Hypothalamus (tissue), 51 donors: ENCODE measurements at regions not wholly inside any gene's neighbourhood (a gene's known extent, or its start where the extent isn't known, plus 50 kb on each side); places are given as distances from the start of the nearest gene placed in this dataset.

Source experiments
- DNase-seq, 51 donors: peaks; one replicate each; lab custom pipeline; 2025; lab: John Stamatoyannopoulos, UW

GRCh38 chr2:239883326-239884050 is 141.7 kb downstream of the NDUFA10 start:
- no peak for DNase-seq

DNA sequence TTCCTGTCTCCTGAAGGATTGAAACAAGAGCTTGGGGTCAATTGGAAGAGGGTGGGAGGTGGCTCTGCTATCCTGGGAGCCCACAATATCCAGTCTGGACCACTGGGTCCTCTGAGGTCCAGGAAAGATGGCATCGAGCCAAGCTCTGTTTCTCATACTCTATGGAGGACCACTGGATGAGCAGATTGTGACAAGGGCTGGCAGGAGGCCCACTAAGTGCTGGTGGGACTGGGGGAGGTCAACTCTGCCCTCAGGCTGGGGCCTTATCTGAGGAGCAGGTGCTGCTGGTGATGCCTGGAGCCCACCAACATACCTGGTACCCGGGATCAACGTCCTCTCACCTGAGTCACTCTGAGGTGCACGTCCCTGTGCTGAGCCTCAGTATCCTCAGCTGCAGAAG is 142.4 kb downstream of the NDUFA10 start:
- no peak for DNase-seq

DNA sequence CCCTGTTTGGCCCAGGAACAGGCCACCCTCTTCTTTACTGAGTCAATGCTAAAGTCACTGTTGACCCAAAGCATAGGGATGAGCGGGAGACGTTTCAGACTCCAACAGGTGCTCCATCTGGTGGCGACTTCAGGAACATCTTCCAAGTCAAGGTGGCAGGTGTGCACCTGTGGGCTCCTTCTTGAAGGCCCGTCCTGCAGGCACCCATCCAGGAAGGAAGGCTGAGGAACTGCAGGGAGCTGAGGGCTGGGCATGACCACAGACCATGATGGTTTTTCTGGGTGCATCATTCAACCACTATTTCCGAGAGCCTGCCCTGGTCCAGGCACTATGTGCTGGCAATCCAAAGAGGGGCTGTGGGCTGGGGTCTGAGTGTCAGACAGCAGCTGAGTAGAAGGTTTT is 142.8 kb downstream of the NDUFA10 start:
- DNase-seq = peak in 20 of 51 donors; percentile 1 to 43 (median 24)

DNA sequence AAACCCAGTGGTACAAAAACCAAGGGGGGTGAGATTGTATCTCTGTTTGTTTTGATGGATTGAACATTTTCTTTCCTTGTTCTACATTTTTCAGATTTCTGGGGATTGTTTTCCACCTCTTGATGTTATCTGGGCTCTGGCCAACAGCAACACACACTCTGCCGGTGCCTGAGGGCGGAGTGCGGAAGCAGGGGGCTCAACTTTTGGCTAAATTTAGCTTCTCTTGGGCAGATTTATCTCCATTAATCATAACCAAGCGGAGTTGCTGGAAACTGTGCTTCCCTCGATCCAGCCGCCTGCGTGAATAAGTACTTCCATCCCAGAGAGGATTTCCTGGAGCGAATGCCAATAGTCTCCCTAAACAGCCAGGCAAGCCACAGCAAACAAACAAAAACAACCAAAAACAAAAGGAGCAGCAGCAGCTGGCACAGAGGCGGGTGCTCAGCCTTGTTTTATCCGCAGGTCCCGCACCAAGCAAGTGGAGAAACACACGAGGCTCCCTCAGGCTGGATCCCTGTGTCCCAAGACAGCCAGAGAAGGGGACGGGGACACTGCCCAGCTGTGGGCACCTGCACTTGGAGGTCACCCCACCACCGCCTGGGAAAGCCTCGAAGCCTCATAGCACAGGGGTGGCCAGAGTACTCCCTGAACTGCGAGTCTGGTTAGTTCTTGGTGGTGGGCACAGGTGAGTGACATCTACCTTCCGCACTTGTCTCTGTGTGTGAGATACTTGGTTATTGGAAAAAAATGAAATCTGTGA is 143.4 kb downstream of the NDUFA10 start:
- DNase-seq = no peak

DNA sequence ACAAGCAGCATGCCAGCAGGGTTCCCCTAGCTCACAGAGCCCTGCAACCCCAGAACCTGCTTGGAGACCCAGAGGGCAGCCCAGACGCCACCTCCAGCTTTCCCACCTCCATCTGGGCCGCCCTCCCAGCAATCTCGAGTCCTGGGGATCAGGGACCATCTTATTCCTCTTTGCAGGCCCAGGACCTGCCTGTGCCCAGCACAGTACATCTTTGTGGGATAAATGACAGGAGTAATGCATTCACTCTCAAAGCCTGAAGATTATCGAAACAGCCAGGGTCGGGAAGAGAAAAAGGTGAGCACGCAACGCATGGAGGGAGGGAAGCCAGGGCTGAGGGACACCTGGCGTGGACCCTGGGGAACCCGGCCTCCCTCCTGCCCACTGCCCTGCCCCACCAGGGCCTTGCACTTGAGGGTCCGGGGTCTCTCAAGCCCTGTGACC is 144.1 kb downstream of the NDUFA10 start:
- no peak for DNase-seq

GRCh38 chr2:239880396-239880795 is 144.7 kb downstream of the NDUFA10 start:
- DNase-seq = no peak

DNA sequence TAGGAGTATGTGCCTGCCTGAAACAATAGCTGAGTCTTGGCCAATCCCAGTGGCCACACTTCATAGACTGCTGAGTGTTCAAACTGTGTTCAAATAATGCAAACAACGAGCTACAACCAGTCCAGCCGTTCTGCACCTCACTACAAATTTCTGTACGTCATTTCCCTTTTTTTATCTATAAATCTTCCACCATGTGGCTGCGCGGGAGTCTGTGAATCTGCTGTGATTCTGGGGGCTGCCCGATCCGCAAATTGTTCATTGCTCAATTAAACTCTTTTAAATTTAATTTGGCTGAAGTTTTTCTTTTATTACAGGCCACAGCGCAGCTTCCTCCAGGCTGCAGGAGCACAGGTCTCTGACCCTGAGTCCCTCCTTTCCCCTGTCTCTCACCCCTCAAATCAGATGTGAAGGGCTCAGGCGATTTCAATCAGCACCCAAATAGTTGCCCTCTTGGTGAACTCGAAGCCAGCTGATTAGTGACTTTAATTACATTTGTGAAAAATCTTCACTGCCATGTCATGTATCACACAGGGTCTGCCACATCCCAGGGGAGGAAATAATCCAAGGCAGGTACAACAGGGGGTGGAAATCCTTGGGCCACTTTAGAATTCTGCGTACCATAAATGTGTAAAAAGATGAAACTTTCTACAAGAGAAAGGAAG is 145.6 kb downstream of the NDUFA10 start:
- no peak for DNase-seq

DNA sequence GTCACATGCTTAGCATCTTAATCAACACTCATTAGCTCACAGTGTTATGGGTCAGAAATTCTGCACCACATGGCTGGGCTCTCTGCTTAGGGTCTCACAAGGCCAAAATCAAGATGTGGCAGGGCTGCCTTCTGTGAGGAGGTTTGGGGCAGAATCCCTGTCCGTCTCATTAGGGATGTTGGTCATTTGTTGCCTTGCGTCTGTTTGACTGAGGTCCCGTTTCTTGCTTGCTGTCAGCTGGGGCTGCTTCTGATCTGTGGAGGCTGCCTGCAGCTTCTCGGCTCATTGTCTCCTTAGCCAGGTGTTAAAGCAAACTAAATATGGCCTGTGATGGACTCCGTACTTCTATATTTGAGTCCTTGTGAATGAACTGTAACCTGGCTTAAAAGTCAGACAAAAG is 146.5 kb downstream of the NDUFA10 start:
- no peak for DNase-seq

DNA sequence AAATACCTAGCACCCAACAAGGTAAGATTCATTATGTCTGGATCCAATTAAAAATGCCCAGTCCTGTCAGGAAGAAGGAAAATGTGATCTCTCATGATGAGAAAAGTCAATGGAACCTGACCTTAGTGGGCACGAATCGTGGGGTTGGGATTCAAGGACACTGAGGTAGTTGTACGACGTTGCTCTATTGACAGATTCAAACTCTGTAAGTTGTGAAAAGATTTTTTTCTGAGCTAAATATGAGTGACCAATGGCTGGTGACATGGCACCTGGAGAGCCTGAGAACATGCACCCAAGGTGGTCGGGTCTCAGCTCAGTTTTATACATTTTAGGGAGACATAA is 148.2 kb downstream of the NDUFA10 start:
- DNase-seq = no peak

DNA sequence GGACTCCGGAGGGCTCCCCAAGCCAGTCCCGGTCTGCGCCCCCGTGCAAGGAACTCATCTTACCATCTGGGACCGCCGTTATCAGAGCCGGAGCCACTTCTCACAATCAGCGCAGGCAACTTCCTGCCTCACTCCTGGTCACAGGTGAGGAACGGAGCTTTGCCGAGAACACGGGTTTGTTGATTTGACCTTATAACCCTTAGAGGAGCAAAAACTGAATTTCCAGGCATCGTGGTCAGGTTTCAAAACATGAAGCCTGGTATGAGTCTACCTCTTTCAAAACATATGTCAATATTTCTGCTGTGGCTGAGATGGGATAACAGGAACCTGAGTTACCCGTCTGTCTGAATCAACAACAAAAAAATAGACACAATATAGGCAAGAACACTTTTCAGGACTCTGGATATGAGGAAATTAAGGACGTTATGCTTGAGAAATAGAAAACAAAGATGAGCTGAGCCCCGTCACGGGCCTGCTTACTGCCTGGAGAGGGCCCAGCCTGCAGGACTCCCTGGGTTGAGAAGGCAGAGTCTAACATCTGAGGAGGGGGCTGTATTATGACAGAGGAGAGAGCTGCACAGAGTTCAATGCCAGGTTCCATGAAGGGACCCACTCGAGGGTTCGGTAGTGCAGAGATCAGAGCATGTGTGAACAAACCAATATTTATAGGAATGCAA is 148.7 kb downstream of the NDUFA10 start:
- no peak for DNase-seq

DNA sequence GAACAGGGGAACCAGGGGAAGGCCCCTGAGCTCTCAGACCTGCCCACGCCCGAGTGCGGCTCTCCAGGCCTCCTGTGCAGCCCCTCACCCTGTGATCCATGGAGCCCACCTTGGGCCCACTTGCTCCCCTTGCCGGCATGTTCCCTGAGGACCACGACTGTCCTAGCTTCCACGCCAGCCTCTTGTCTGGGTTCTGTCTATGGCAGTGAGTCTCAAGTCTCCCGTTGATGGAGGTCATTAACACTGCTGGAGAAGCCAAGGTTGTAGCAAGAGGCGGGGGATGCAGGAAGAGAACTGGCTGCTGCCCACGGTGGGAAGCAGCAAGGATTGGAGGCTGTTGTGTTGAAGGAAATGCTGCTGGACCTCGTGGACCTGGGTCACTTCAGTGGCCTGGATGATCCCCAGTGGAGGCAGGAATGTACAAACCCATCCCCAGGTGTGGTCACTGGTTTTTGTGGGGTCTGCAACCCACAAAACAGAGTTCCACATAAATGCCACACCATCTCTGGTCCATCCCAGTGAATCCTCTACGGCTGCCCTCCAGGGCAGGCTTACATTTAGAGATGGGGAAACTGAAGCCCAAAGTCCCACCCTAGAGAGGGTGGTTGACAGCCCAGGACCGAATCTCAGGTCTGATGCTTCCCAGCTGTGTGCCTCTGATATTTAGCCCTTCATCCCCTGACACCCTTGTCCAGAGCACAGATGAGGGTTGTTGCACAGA is 150.3 kb downstream of the NDUFA10 start:
- no peak for DNase-seq

- DNase-seq = no peak
Measured at GRCh38 chr2:239873656-239874635, 151.2 kb downstream of the NDUFA10 start.

DNA sequence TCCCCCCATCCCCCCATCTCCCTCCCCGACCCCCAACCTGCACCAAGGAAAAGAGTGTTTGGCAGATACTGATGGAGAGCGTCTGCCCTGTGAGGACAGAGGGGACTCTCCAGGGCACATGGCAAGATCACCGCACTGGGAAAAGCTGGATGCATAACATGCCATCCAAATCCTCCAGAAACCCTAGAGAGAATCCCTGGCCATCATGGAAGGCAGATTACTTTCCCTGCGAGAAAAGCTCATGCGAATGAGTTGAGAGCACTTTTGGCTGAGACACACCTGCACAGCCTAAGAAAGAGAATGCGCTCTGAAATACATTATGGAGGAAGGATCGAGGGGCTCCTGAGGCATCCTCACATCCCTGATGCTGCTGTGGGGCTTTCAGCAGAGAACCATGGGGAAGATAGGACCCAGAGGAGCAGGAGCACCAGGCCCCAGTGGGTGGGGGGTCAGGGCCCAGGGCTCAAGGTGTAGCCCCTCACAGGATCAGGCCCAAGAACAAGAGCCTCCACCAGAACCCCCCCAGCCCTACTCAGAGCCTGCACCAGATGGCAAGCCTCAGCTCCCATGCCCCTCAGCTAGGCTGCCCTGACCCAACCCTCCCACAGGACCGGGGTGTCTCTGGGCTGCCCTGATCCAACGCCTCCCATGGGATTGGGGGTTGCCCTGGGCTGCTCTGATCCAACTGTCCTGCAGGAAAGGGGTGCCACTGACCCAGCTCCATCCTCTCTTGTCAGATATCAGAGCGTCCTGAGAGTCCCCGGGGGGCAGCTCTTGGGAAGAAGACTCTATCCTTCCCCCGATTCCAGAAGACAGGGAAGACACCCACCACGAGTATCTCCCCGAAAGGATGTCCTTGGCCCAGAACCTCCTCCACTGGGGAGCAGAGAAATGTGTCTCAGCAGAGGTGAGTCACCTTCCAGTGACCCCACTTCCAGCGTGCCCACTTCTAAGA is 153.4 kb downstream of the NDUFA10 start:
- DNase-seq = no peak

- DNase-seq = no peak
Measured at GRCh38 chr2:239870863-239871262, 154.3 kb downstream of the NDUFA10 start.

DNA sequence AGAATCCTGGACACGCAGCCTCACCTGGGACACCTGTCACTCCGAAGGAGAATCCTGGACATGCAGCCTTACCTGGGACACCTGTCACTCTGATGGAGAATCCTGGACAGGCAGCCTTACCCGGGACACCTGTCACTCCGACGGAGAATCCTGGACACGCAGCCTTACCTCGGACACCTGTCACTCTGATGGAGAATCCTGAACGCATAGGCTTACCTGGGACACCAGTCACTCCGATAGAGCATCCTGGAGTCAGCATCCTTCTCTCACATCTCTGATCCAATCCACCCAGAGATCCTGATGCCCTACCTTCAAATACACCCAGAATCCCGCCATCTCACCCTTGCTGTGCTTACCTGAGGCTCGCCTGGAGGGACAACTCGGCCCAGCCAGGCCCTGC is 154.9 kb downstream of the NDUFA10 start:
- no peak for DNase-seq

GRCh38 chr2:239869272-239870155 is 155.6 kb downstream of the NDUFA10 start:
- no peak for DNase-seq

GRCh38 chr2:239868556-239869181 is 156.5 kb downstream of the NDUFA10 start:
- no peak for DNase-seq
